Activated CD8-positive, alpha-beta T cell treated with anti-CD3 and anti-CD28 coated beads, Interleukin-2, amount 10 ng/mL, durations not matched to agents 7 days and 5 days (primary cell): ENCODE measurements at regions not wholly inside any gene's neighbourhood (a gene's known extent, or its start where the extent isn't known, plus 50 kb on each side); places are given as distances from the start of the nearest gene placed in this dataset.

ENCODE experiments used
- ATAC-seq: fragments of 150-1000 bp; cut with Tn5 transposase; one replicate; pipeline ENCODE4 v1.10.0; 2021; ENCODE audit warnings: moderate library complexity
- CTCF ChIA-PET: fragments of 350-600 bp; sonication (Branson Sonifier 250); formaldehyde crosslinking; loops from one replicate; lab custom pipeline; 2021; ENCODE audit warnings: antibody characterized with exemption; lab: Charles Lee
- POLR2A ChIA-PET: fragments of 350-600 bp; sonication (Branson Sonifier 250); formaldehyde crosslinking; loops from one replicate; lab custom pipeline; 2021; ENCODE audit warnings: antibody characterized with exemption; lab: Charles Lee
- DNase-seq: peaks from one replicate; pipeline ENCODE4 v3.0.0-alpha.2; 2020
- H3K27ac Mint-ChIP-seq: one replicate; pipeline ENCODE4 v1.8.0; 2021; ENCODE audit warnings: mild to moderate bottlenecking, mixed read lengths
- H3K27me3 Mint-ChIP-seq: one replicate; pipeline ENCODE4 v1.8.0; 2021; ENCODE audit warnings: low read depth, mixed read lengths
- H3K36me3 Mint-ChIP-seq: one replicate; pipeline ENCODE4 v1.8.0; 2021; ENCODE audit warnings: low read depth, mixed read lengths
- H3K4me1 Mint-ChIP-seq: one replicate; pipeline ENCODE4 v1.8.0; 2021; ENCODE audit warnings: low read depth, mixed read lengths
- H3K4me3 Mint-ChIP-seq: one replicate; pipeline ENCODE4 v1.8.0; 2021; ENCODE audit warnings: mild to moderate bottlenecking, mixed read lengths
- H3K9me3 Mint-ChIP-seq: one replicate; pipeline ENCODE4 v1.8.0; 2022; ENCODE audit warnings: mixed read lengths; ENCODE audit not compliant: insufficient read depth

DNA sequence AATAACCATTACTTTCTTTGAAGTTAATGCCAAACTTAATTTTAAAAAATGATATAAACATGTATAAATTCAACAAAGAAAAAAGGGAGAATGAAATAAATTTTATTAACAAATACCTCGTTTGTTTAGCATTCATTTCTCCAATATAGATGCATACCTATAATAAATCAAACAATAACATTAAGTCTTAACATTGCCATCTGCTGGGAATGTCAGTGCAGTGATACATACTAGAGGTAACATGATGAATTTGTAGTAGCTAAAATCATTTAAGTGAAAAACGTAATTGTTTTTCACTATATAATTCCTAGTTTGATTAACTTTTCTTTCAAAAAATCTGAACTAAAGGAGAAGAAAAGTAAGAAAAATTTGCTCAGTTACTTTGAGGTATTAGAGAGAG is 340.2 kb upstream of the CBLB start:
- ChIA-PET CTCF (interaction anchor here (1.9 kb wide), 1 partner anchor 339 kb away, joined by 4 read pairs; no protein-coding TSS in a partner anchor), POLR2A (no interaction called here)
- no peak for DNase-seq
- ATAC-seq = no peak
- Mint-ChIP-seq H3K36me3 (peaks cover 32% of the 10 kb centered on the region), H3K27me3 (no peaks in the 10 kb centered on the region), H3K4me1 (peaks cover 63% of the 10 kb centered on the region), H3K9me3 (peaks cover 5% of the 10 kb centered on the region), H3K27ac (no peak overlapping the region), H3K4me3 (no peak overlapping the region)

DNA sequence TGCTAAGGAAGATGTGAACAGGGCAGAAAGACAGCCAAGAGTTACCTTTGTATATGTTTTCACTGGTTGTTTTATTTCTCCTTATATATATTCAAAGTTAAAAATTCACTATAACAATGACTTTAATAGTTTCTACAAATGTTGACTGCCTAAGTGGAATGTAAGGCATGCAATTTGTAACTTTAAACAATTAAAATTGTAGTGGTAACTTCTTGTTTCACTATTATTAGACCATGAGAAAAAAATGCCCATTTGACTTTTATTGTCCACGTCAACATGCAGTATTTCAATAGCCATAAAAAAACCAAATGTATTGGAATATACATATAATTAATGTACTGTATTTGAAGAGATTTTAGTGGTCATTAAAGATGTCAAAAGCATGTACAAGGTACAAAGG is 340.7 kb upstream of the CBLB start:
- ChIA-PET CTCF (no interaction called here), POLR2A (no interaction called here)
- H3K4me1 Mint-ChIP-seq = peaks cover 62% of the 10 kb centered on the region
- DNase-seq (no peak), ATAC-seq (no peak)
- peaks cover 29% of the 10 kb centered on the region for H3K36me3 Mint-ChIP-seq
- no peak overlapping the region for H3K27ac Mint-ChIP-seq
- no peaks in the 10 kb centered on the region for H3K27me3 Mint-ChIP-seq
- peaks cover 3% of the 10 kb centered on the region for H3K9me3 Mint-ChIP-seq
- H3K4me3 Mint-ChIP-seq = no peak overlapping the region

DNA sequence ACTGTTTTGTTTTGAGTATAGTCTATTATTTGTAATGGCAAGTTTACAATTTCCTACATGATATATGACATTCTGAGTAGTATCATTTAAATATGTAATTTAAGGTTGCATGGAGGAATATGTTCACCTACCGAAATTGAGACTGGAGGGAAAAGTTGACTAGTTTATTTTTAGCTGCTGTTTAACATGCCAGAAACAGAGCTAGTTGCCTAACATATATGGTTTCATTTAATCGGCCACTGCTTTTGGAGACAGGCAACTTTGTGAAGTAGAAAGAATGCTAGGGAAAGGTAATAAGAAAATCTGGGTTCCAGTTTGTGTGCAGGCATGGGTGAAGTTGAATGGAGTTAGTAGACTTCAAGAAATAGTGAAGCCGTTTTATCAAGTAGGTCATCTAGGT is 342.1 kb upstream of the CBLB start:
- peaks cover 6% of the 10 kb centered on the region for H3K9me3 Mint-ChIP-seq
- H3K27me3 Mint-ChIP-seq = no peaks in the 10 kb centered on the region
- peaks cover 32% of the 10 kb centered on the region for H3K36me3 Mint-ChIP-seq
- CTCF ChIA-PET = no interaction called here
- H3K4me1 Mint-ChIP-seq = peaks cover 66% of the 10 kb centered on the region
- ATAC-seq (no peak), DNase-seq (no peak)
- peak overlapping the region; percentile 14 for H3K27ac Mint-ChIP-seq
- POLR2A ChIA-PET = no interaction called here
- no peak overlapping the region for H3K4me3 Mint-ChIP-seq

DNA sequence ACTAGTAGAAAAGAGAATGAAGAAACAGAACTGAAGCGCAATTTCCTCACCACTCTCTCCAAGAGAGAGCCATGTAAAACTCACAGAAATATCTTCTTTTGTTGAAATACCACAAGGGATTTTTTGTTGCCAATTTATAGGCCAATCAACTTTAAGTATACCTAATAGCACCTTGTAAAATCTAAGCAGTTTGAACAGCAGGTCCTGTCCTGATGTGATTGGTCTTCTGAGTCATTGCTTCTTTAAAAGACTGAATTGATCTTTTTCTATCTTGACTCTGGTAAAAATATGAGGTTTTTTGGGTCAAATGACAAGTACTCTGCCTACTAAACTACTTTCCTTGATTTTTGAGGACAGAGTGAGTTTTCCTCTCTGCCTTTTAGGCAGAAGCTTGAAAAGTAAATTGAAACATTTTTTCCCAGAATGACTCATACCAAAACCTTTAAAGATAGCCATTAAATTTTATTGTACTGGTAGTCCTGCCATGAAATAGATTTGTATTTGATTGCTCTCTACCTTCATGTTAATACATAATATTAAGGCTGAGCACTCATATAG is 343.9 kb upstream of the CBLB start:
- no peak for ATAC-seq
- peaks cover 50% of the 10 kb centered on the region for H3K4me1 Mint-ChIP-seq
- H3K36me3 Mint-ChIP-seq = peaks cover 31% of the 10 kb centered on the region
- CTCF ChIA-PET = interaction anchor here (0.7 kb wide), 1 partner anchor 71 kb away, joined by 3 read pairs; no protein-coding TSS in a partner anchor
- no peaks in the 10 kb centered on the region for H3K27me3 Mint-ChIP-seq
- peaks cover 14% of the 10 kb centered on the region for H3K9me3 Mint-ChIP-seq
- POLR2A ChIA-PET = no interaction called here
- H3K4me3 Mint-ChIP-seq = no peak overlapping the region
- no peak for DNase-seq
- no peak overlapping the region for H3K27ac Mint-ChIP-seq

DNA sequence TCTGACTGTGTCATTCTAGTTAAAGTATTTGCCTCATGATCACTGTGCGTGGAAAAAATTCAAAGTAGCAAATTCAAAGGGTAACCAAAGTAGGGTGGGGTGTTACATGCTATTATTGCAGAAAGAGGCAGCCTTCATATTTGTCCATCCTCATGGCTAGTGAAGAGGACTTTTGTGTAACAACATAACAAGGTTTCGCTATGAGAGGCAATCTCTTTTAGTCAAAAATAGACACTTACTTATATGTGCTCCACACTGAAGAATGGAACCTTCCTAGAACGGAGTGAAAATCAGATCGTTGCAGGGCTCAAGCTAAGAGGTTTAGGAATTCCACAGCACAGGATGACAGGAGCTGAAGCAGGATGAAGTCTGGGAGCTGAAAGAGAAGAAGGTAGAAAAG is 345.1 kb upstream of the CBLB start:
- H3K4me1 Mint-ChIP-seq = peaks cover 41% of the 10 kb centered on the region
- ChIA-PET CTCF (interaction anchor here (1.0 kb wide), 2 partner anchors 15 to 24 kb away, joined by 3 read pairs; no protein-coding TSS in a partner anchor), POLR2A (interaction anchor here (0.6 kb wide), 1 partner anchor 10 kb away, joined by 3 read pairs; no protein-coding TSS in a partner anchor)
- no peaks in the 10 kb centered on the region for H3K27me3 Mint-ChIP-seq
- H3K4me3 Mint-ChIP-seq = peak overlapping the region; percentile 0
- H3K36me3 Mint-ChIP-seq = peaks cover 35% of the 10 kb centered on the region
- H3K9me3 Mint-ChIP-seq = peaks cover 20% of the 10 kb centered on the region
- ATAC-seq = no peak
- DNase-seq = no peak
- peak overlapping the region; percentile 34 for H3K27ac Mint-ChIP-seq

DNA sequence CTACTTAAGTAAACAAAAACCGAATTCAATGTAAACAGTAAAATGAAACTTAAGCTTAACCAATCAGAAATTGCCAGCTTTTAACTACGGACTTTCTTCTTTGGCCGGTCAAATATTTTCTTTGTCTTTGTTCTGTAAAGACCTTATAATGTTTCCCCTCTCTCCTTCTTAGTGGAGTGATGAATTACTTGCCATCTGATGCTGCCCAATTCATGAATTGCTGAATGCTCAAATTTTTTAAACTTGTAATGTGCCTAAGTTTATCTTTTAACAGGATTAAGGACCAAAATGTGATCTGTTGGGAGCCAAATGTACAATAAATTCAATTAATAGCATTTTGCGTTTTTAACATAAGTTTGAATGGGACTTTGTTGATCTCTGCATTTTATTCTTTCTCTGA is 345.8 kb upstream of the CBLB start:
- Mint-ChIP-seq H3K4me3 (no peak overlapping the region), H3K9me3 (peaks cover 21% of the 10 kb centered on the region), H3K27me3 (no peaks in the 10 kb centered on the region), H3K4me1 (peaks cover 38% of the 10 kb centered on the region), H3K36me3 (peaks cover 40% of the 10 kb centered on the region), H3K27ac (peak overlapping the region; percentile 61)
- CTCF ChIA-PET = interaction anchor here (0.9 to 1.3 kb wide), 5 partner anchors 8 to 72 kb away, joined by 3 to 4 read pairs (median 3); no protein-coding TSS in a partner anchor
- DNase-seq (no peak), ATAC-seq (no peak)
- POLR2A ChIA-PET = interaction anchor here (0.7 to 1.2 kb wide), 2 partner anchors 9 to 29 kb away, joined by 3 to 7 read pairs; no protein-coding TSS in a partner anchor

DNA sequence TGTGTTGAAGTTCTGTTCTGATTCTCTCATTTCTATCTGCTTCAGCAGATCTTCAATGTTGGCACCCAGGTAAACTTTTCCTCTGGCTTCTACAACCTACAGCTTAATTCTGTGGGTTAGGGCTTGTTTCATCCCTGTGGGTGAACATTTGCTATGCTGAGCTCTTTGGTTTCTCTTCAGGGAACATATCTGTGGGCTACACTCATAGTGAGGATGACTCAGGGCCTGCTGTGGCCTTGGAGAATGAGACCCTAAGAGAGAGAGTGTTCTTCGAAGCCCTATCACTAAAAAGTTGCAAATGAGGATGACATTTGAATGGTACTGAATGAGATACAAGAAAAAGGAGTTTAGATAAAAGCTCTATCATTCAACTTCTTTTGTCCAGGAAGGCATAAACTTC is 346.2 kb upstream of the CBLB start:
- ChIA-PET CTCF (interaction anchor here (0.7 to 1.3 kb wide), 6 partner anchors 9 to 459 kb away, joined by 3 to 4 read pairs (median 3); no protein-coding TSS in a partner anchor), POLR2A (interaction anchor here (0.7 to 1.2 kb wide), 2 partner anchors 9 to 30 kb away, joined by 3 to 7 read pairs; no protein-coding TSS in a partner anchor)
- no peak for DNase-seq
- H3K36me3 Mint-ChIP-seq = peaks cover 43% of the 10 kb centered on the region
- peaks cover 24% of the 10 kb centered on the region for H3K9me3 Mint-ChIP-seq
- no peaks in the 10 kb centered on the region for H3K27me3 Mint-ChIP-seq
- H3K4me3 Mint-ChIP-seq = no peak overlapping the region
- H3K4me1 Mint-ChIP-seq = peaks cover 38% of the 10 kb centered on the region
- H3K27ac Mint-ChIP-seq = peak overlapping the region; percentile 61
- peak; percentile 73 for ATAC-seq

DNA sequence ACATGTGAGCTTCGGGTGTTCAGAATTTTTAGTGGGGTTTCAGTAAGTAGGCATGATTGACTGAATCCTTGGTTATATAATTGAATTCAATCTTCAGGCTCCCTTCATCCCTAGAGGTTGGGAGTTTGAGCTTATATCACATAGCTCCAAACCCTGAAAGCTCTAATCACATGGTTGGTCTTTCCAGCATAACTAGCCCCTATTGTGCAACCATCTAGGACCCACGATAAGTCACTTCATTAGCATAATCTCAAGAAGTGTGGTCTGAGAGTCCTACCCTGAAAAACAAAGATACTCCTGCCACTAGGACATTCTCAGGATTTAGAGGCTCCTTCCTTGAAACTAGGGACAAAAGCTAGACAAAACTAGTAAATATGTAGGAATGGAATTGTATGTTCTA is 348.9 kb upstream of the CBLB start:
- Mint-ChIP-seq H3K4me1 (peaks cover 29% of the 10 kb centered on the region), H3K27ac (no peak overlapping the region), H3K4me3 (no peak overlapping the region), H3K36me3 (peaks cover 69% of the 10 kb centered on the region), H3K27me3 (no peaks in the 10 kb centered on the region), H3K9me3 (peaks cover 46% of the 10 kb centered on the region)
- ChIA-PET CTCF (interaction anchor here (0.9 to 1.2 kb wide), 2 partner anchors 11 to 13 kb away, joined by 3 read pairs; no protein-coding TSS in a partner anchor), POLR2A (no interaction called here)
- no peak for DNase-seq
- ATAC-seq = no peak

DNA sequence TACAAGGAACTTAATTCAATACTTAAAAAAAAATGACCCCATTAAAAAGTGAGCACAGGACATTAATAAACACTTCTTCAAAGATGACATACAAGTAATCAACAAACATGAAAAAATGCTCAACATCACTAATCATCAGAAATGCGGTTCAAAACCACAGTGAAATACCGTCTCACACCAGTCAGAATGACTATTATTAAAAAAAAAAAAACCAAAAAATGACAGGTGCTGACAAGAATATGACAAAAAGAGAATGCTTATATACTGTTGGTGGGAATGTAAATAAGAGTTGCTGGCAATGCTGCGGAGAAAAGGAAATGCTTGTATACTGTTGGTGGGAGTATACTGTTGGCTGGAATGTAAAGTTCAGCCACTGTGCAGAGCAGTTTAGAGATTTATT is 358.3 kb upstream of the CBLB start:
- ChIA-PET CTCF (no interaction called here), POLR2A (no interaction called here)
- DNase-seq (no peak), ATAC-seq (no peak)
- Mint-ChIP-seq H3K27me3 (no peaks in the 10 kb centered on the region), H3K4me3 (no peak overlapping the region), H3K9me3 (peaks cover 46% of the 10 kb centered on the region), H3K4me1 (peaks cover 50% of the 10 kb centered on the region), H3K36me3 (peaks cover 68% of the 10 kb centered on the region), H3K27ac (no peak overlapping the region)

DNA sequence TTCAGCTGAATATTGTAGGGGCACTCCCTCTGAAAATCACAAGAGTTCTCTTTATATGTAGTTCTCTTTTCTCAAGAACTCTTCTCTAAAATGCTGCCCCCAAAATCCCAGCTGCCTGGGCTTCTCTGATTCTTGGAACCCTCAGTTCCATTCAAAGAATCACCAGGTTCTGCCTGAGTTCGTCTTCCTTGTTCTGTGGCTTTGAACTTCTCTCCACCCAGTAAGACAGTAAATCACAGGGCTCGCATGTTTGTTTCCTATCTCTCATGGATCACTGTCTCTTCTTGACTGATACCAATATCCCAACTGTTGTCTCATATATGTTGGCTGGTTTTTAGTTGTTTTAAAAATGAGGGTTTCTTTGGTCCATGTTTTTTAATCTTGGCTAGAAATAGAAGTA is 359.5 kb upstream of the CBLB start:
- Mint-ChIP-seq H3K27me3 (no peaks in the 10 kb centered on the region), H3K36me3 (peaks cover 69% of the 10 kb centered on the region), H3K27ac (peak overlapping the region; percentile 67), H3K9me3 (peaks cover 43% of the 10 kb centered on the region), H3K4me3 (no peak overlapping the region), H3K4me1 (peaks cover 56% of the 10 kb centered on the region)
- CTCF ChIA-PET = no interaction called here
- POLR2A ChIA-PET = no interaction called here
- peak; percentile 45 for DNase-seq
- ATAC-seq = peak; percentile 58

DNA sequence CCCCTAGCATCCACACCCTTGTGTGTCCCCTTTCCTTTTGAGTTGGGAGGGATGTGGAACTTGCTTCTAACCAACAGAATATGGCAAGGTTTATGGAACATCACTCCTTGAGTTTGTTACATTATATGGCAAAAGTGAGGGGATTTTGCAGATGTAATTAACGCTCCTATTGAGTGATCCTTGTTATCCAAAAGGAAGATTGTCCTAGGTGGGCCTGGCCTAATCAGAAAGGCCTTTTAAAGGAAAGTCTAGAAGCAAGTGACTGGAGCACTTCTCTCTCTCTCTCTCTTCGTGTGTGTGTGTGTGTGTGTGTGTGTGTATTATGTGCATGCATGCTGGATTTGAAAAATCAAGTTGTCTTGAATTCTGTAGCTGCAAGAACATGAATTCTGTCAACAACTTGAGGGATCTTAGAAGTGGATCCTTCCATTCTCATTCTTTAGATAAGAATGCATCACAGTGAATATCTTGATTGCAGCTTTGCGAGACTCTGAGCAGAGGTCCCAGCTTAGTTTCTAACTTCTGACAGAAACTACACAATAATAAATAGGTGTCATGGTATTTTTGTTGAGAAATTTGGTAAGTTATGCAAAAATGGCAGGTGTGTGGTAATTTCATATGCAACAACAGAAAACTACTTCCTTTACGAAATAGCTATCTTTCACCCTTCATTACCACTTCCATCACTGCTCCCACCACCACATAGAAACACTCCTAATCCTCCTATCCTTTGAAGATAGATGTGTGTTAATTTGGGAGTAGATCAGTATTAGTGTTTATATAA is 360.9 kb upstream of the CBLB start:
- Mint-ChIP-seq H3K9me3 (peaks cover 39% of the 10 kb centered on the region), H3K4me1 (peaks cover 56% of the 10 kb centered on the region), H3K36me3 (peaks cover 63% of the 10 kb centered on the region), H3K27ac (peak overlapping the region; percentile 48), H3K4me3 (no peak overlapping the region), H3K27me3 (no peaks in the 10 kb centered on the region)
- no peak for ATAC-seq
- CTCF ChIA-PET = interaction anchor here (1.3 to 1.6 kb wide), 2 partner anchors 15 to 380 kb away, joined by 3 read pairs; no protein-coding TSS in a partner anchor
- POLR2A ChIA-PET = no interaction called here
- DNase-seq = no peak

DNA sequence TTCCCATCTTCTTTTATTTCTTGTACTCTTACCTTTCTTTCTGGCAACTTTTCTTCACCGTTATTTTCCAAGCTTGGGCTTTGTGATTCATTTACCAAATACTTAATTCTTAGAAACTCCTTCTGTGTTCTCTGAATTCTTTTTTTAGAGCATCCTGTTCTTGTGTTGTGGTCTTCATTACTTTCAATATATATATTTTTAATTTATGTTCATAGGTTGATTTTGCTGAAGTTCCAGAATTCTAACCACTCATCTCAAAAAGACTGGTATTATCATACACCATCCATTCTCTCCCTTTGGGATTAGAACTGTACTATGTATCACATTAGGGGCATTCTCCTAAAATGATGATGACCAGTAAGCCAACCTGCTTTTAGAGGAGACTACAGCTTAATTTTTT is 362.3 kb upstream of the CBLB start:
- H3K9me3 Mint-ChIP-seq = peaks cover 33% of the 10 kb centered on the region
- H3K4me1 Mint-ChIP-seq = peaks cover 56% of the 10 kb centered on the region
- ATAC-seq = peak; percentile 74
- H3K36me3 Mint-ChIP-seq = peaks cover 57% of the 10 kb centered on the region
- no peak for DNase-seq
- peak overlapping the region; percentile 80 for H3K27ac Mint-ChIP-seq
- H3K4me3 Mint-ChIP-seq = peak overlapping the region; percentile 44
- ChIA-PET CTCF (interaction anchor here (0.9 to 1.6 kb wide), 2 partner anchors 14 to 378 kb away, joined by 3 read pairs; no protein-coding TSS in a partner anchor), POLR2A (no interaction called here)
- H3K27me3 Mint-ChIP-seq = no peaks in the 10 kb centered on the region
